ENCODE measurements at regions not wholly inside any gene's neighbourhood (a gene's known extent, or its start where the extent isn't known, plus 50 kb on each side); places are given as distances from the start of the nearest gene placed in this dataset.
"Not testable (repeated sequence)": the region's sequence is repeated elsewhere in the genome, so short reads cannot be mapped to it uniquely, and the experiment has no call there.

DNA sequence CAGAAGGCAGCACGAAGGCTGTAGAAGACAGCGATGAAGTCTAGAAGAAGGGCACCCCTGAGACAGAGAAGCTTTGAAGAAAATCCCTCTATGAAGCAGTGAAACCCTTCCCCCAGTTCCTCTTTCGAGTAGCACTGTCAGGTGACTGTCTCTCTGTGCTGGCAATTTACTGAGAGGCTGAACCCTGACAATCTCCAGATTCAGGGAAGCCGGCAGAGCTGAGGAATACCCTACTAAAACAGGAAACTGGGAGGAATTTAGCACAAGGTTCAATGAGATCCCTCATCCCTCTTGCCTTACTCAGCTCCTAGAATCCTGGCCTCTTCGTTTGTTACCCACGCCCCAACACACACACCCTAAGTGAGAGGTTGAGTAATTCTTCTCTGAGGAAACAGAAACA lies 239.7 kb upstream of the NOCT start:
- no peak overlapping the region for H3K27ac Mint-ChIP-seq
- no peaks in the 10 kb centered on the region for H3K4me1 Mint-ChIP-seq (ENCODE audit: low read depth)
- no peak overlapping the region for H3K4me3 Mint-ChIP-seq (ENCODE audit: low read depth)
- H3K9me3 Mint-ChIP-seq (ENCODE audit: low read depth) = peaks cover 5% of the 10 kb centered on the region
- no peaks in the 10 kb centered on the region for H3K36me3 Mint-ChIP-seq (ENCODE audit: insufficient read depth)
- H3K27me3 Mint-ChIP-seq = no peaks in the 10 kb centered on the region
- no peak for DNase-seq (ENCODE audit: low spot score, unreplicated experiment)
- TF ChIP-seq, protein P1, sequence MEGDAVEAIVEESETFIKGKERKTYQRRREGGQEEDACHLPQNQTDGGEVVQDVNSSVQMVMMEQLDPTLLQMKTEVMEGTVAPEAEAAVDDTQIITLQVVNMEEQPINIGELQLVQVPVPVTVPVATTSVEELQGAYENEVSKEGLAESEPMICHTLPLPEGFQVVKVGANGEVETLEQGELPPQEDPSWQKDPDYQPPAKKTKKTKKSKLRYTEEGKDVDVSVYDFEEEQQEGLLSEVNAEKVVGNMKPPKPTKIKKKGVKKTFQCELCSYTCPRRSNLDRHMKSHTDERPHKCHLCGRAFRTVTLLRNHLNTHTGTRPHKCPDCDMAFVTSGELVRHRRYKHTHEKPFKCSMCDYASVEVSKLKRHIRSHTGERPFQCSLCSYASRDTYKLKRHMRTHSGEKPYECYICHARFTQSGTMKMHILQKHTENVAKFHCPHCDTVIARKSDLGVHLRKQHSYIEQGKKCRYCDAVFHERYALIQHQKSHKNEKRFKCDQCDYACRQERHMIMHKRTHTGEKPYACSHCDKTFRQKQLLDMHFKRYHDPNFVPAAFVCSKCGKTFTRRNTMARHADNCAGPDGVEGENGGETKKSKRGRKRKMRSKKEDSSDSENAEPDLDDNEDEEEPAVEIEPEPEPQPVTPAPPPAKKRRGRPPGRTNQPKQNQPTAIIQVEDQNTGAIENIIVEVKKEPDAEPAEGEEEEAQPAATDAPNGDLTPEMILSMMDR (IDR thresholded peaks at IDR 0.05; ENCODE audit: unreplicated experiment) = no peak

- Mint-ChIP-seq H3K4me3 (ENCODE audit: low read depth) (no peak overlapping the region), H3K4me1 (ENCODE audit: low read depth) (no peaks in the 10 kb centered on the region), H3K27me3 (no peaks in the 10 kb centered on the region), H3K36me3 (ENCODE audit: insufficient read depth) (no peaks in the 10 kb centered on the region), H3K9me3 (ENCODE audit: low read depth) (peaks cover 4% of the 10 kb centered on the region), H3K27ac (no peak overlapping the region)
- TF ChIP-seq, protein P1 (IDR thresholded peaks at IDR 0.05; ENCODE audit: unreplicated experiment) = no peak
- DNase-seq (ENCODE audit: low spot score, unreplicated experiment) = no peak
These were observed 240.1 kb upstream of the NOCT start for GRCh38 chr4:138775489-138775888.

- no peak for DNase-seq (ENCODE audit: low spot score, unreplicated experiment)
- Mint-ChIP-seq H3K27ac (no peak overlapping the region), H3K9me3 (ENCODE audit: low read depth) (no peaks in the 10 kb centered on the region), H3K4me1 (ENCODE audit: low read depth) (no peaks in the 10 kb centered on the region), H3K27me3 (no peaks in the 10 kb centered on the region), H3K36me3 (ENCODE audit: insufficient read depth) (no peaks in the 10 kb centered on the region), H3K4me3 (ENCODE audit: low read depth) (no peak overlapping the region)
- TF ChIP-seq, protein P1 (IDR thresholded peaks at IDR 0.05; ENCODE audit: unreplicated experiment) = no peak
These were observed 240.6 kb upstream of the NOCT start for GRCh38 chr4:138774940-138775339.

GRCh38 chr4:138774125-138774524 lies 241.5 kb upstream of the NOCT start:
- DNase-seq (ENCODE audit: low spot score, unreplicated experiment); H3K36me3 Mint-ChIP-seq (ENCODE audit: insufficient read depth); H3K4me3 Mint-ChIP-seq (ENCODE audit: low read depth); H3K27ac Mint-ChIP-seq; H3K9me3 Mint-ChIP-seq (ENCODE audit: low read depth); H3K27me3 Mint-ChIP-seq; H3K4me1 Mint-ChIP-seq (ENCODE audit: low read depth): not testable (repeated sequence)

- H3K27me3 Mint-ChIP-seq = no peaks in the 10 kb centered on the region
- H3K4me3 Mint-ChIP-seq (ENCODE audit: low read depth) = no peak overlapping the region
- DNase-seq (ENCODE audit: low spot score, unreplicated experiment) = no peak
- no peaks in the 10 kb centered on the region for H3K36me3 Mint-ChIP-seq (ENCODE audit: insufficient read depth)
- H3K27ac Mint-ChIP-seq = no peak overlapping the region
- TF ChIP-seq, protein P1 (IDR thresholded peaks at IDR 0.05; ENCODE audit: unreplicated experiment) = no peak
- H3K4me1 Mint-ChIP-seq (ENCODE audit: low read depth) = no peaks in the 10 kb centered on the region
- H3K9me3 Mint-ChIP-seq (ENCODE audit: low read depth) = no peaks in the 10 kb centered on the region
These were observed 242.3 kb upstream of the NOCT start for GRCh38 chr4:138773321-138773720.

DNA sequence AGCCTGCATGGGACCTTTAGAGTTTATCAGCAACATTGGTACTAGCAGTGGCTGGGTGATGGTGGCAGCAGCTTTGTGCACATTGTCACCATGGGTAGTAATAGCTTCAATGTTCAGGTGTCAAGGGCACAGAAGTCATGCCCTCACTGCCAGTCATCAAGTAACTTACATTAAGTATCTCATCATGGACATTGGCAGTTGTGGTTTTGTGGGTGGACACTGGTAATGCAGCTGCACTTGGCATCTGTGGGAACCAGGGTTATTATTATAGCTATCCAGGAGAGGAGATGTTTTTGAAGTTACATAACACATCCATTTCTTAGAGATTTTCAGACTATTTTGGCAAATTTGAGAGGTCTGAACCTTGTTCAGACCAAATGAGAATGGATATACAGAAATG lies 243.2 kb upstream of the NOCT start:
- Mint-ChIP-seq H3K4me3 (ENCODE audit: low read depth) (no peak overlapping the region), H3K27me3 (no peaks in the 10 kb centered on the region), H3K9me3 (ENCODE audit: low read depth) (no peaks in the 10 kb centered on the region), H3K4me1 (ENCODE audit: low read depth) (no peaks in the 10 kb centered on the region), H3K27ac (no peak overlapping the region), H3K36me3 (ENCODE audit: insufficient read depth) (no peaks in the 10 kb centered on the region)
- TF ChIP-seq, protein P1 (IDR thresholded peaks at IDR 0.05; ENCODE audit: unreplicated experiment) = no peak
- DNase-seq (ENCODE audit: low spot score, unreplicated experiment) = no peak

Data from progenitor cell of endocrine pancreas (in vitro differentiated cells).